ENCODE measurements at regions not wholly inside any gene's neighbourhood (a gene's known extent, or its start where the extent isn't known, plus 50 kb on each side); places are given as distances from the start of the nearest gene placed in this dataset.

- 0% methylated on average over 3 of the region's 3 CpGs for WGBS (ENCODE audit: insufficient coverage, insufficient replicate concordance, low lambda C conversion rate, missing lambda C conversion rate)
- Histone ChIP-seq H3K36me3 (ENCODE audit: control insufficient read depth in 2 of 2, insufficient read depth in 2 of 2, low read length in 1 of 2) (no peaks in the 10 kb centered on the region), H3K4me3 (no peak overlapping the region), H3K9me3 (replicated peaks; ENCODE audit: control insufficient read depth, insufficient read depth, low read length) (no peaks in the 10 kb centered on the region), H3K27ac (ENCODE audit: control insufficient read depth, insufficient read depth) (no peak overlapping the region), H3K4me2 (ENCODE audit: control insufficient read depth, insufficient read depth) (no peak overlapping the region), H3K9ac (ENCODE audit: control insufficient read depth, insufficient read depth, low read length) (no peak overlapping the region), H3K27me3 (replicated peaks in 1 of 2; ENCODE audit: control insufficient read depth in 2 of 2, insufficient read depth in 2 of 2, low read length in 1 of 2) (no peaks in the 10 kb centered on the region), H3K4me1 (ENCODE audit: control insufficient read depth, insufficient read depth, low read length) (no peaks in the 10 kb centered on the region), H2AFZ (ENCODE audit: control insufficient read depth, low read depth, low read length) (no peak overlapping the region), H3K79me2 (ENCODE audit: control insufficient read depth, insufficient read depth, low read length) (no peaks in the 10 kb centered on the region), H4K20me1 (ENCODE audit: control insufficient read depth, insufficient read depth) (no peaks in the 10 kb centered on the region)
- BruUV-seq (replicated peaks) = no TSS peak
- ChIA-PET POLR2A (no interaction called here), RAD21 (ENCODE audit: unreplicated experiment) (no interaction called here), CTCF (no interaction called here), SMC1A (ENCODE audit: uncharacterized antibody, unreplicated experiment) (no interaction called here)
- in situ Hi-C loops (cut with MboI) (no loop called here), intact Hi-C loops (cut with micrococcal nuclease; ENCODE audit: unreplicated experiment) (no loop called here)
- no peak for FAIRE-seq
- ATAC-seq = no peak
- TF ChIP-seq RUNX3 (IDR thresholded peaks at IDR 0.05; ENCODE audit: low read length) (no peak), MXI1 (IDR thresholded peaks at IDR 0.05; ENCODE audit: low read depth, low read length) (no peak), SMARCA5 (IDR thresholded peaks at IDR 0.05) (no peak), ASH2L (IDR thresholded peaks at IDR 0.05; ENCODE audit: borderline replicate concordance, low read depth) (no peak), RCOR1 (conservative IDR thresholded peaks at IDR 0.05; ENCODE audit: low read depth, low read length) (no peak), ZNF24 (IDR thresholded peaks at IDR 0.05) (no peak), PAX5 (IDR thresholded peaks at IDR 0.05; ENCODE audit: borderline replicate concordance, low read depth, low read length) (no peak), BCL3 (IDR thresholded peaks at IDR 0.05; ENCODE audit: borderline replicate concordance, insufficient read depth, low read depth, low read length, poor library complexity, severe bottlenecking) (no peak), ZNF217 (IDR thresholded peaks at IDR 0.05) (no peak), NR2C1 (IDR thresholded peaks at IDR 0.05) (no peak), ZBTB40 (IDR thresholded peaks at IDR 0.05; ENCODE audit: borderline replicate concordance) (no peak), POU2F2 (IDR thresholded peaks at IDR 0.05; ENCODE audit: borderline replicate concordance, low read depth, low read length) (no peak), KDM1A (IDR thresholded peaks at IDR 0.05; ENCODE audit: borderline replicate concordance) (no peak), ATF3 (IDR thresholded peaks at IDR 0.05; ENCODE audit: borderline replicate concordance, extremely low read depth, low read depth, low read length) (no peak), SUPT20H (IDR thresholded peaks at IDR 0.05; ENCODE audit: borderline replicate concordance, control insufficient read depth, low read depth, low read length) (no peak)
- DNase-seq (ENCODE audit: low read depth, low spot score) = no peak
These were observed 381.8 kb upstream of the LCORL start for GRCh38 chr4:18403327-18403726.

Measured in GM12878 (cell line).